Vagina (tissue), 2 donors: ENCODE measurements at regions not wholly inside any gene's neighbourhood (a gene's known extent, or its start where the extent isn't known, plus 50 kb on each side); places are given as distances from the start of the nearest gene placed in this dataset.

ENCODE experiments used
- DNase-seq, 2 donors: peaks; one replicate each; pipeline ENCODE4 v3.0.0-alpha.2; 2017; ENCODE audit errors: extremely low spot score in 2 of 2
- H3K27ac ChIP-seq: fragments of 200-600 bp; sonication (generic); one replicate; pipeline ENCODE4 v1.5.1; 2019
- H3K27me3 ChIP-seq: fragments of 200-600 bp; sonication (generic); one replicate; pipeline ENCODE4 v1.5.1; 2019
- H3K36me3 ChIP-seq, 2 donors: fragments of 200-600 bp; sonication (generic); one replicate each; pipeline ENCODE4 v1.5.1; 2017 to 2019
- H3K4me1 ChIP-seq: fragments of 200-600 bp; sonication (generic); one replicate; pipeline ENCODE4 v1.5.1; 2019
- H3K4me3 ChIP-seq, 2 donors: fragments of 200-600 bp; sonication (generic); 1 replicate in 1 of 2; 2 replicates in 1 of 2; pipeline ENCODE4 v1.5.1; 2016 to 2019
- H3K9me3 ChIP-seq: fragments of 200-600 bp; sonication (generic); one replicate; pipeline ENCODE4 v1.5.1; 2019
- CTCF ChIP-seq, 3 experiments: fragments of 450-650 bp in 2 of 3; fragments of 200-600 bp in 1 of 3; sonication (generic) in 1 of 3; IDR thresholded peaks; one replicate each; pipeline ENCODE4 v1.5.1; 2017 to 2019; ENCODE audit warnings: antibody characterized with exemption in 3 of 3, mild to moderate bottlenecking in 2 of 3, moderate library complexity in 2 of 3
- POLR2A ChIP-seq, 2 donors: fragments of 450-650 bp; IDR thresholded peaks; one replicate each; pipeline ENCODE4 v1.6.1; 2017; ENCODE audit warnings: antibody characterized with exemption in 2 of 2, mild to moderate bottlenecking in 2 of 2, moderate library complexity in 2 of 2
- POLR2AphosphoS5 ChIP-seq, 2 donors: sonication (generic); formaldehyde crosslinking; IDR thresholded peaks; one replicate each; pipeline ENCODE4 v1.9.0; 2017; ENCODE audit warnings: antibody characterized with exemption in 2 of 2, mild to moderate bottlenecking in 2 of 2, low read depth in 1 of 2; ENCODE audit not compliant: insufficient read depth in 1 of 2
- intact Hi-C: fragments of 100-400 bp; cut with DNase I; formaldehyde crosslinking; loops from one replicate; pipeline ENCODE4 v1.15.1; 2023

- no peak for TF ChIP-seq CTCF (IDR thresholded peaks at IDR 0.05)
- TF ChIP-seq POLR2AphosphoS5 (IDR thresholded peaks at IDR 0.05; ENCODE audit: insufficient read depth in 1 of 2, low read depth in 1 of 2), result no peak
- TF ChIP-seq POLR2A (IDR thresholded peaks at IDR 0.05), result no peak
- no peaks in the 10 kb centered on the region for H3K27me3 ChIP-seq
- DNase-seq, result no peak
- H3K4me3 ChIP-seq, result no peak overlapping the region
- H3K4me1 ChIP-seq, result no peaks in the 10 kb centered on the region
- H3K9me3 ChIP-seq, result no peaks in the 10 kb centered on the region
- intact Hi-C loops, result no loop called here
- H3K36me3 ChIP-seq, result no peaks in the 10 kb centered on the region
- H3K27ac ChIP-seq, result no peak overlapping the region
These were observed 412.1 kb upstream of the NFIA start for GRCh38 chr1:60670302-60670701.

DNA sequence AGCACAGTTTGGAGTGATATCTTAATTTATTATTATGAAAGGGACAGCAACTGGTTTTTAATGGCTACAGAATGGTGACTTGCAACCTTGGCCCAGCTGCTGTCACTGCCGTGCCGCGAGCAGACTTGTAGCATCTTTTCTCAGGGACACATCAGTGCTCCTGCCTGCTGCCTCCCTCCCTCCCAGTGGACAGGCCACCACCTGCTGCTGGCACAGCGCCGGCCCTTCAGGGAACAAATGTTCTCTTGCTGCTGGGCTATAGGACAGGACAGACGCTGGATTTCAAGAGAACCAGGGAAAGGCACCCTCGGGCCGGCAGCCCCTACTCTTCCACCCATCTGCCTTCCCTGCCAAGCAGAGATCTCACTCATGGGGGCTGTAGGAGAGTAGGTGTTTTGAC, 413.8 kb upstream of the NFIA start:
- Histone ChIP-seq H3K27ac (no peak overlapping the region), H3K27me3 (no peaks in the 10 kb centered on the region), H3K4me3 (no peak overlapping the region), H3K36me3 (no peaks in the 10 kb centered on the region), H3K9me3 (no peaks in the 10 kb centered on the region), H3K4me1 (no peaks in the 10 kb centered on the region)
- intact Hi-C loops, result no loop called here
- no peak for DNase-seq
- TF ChIP-seq POLR2AphosphoS5 (IDR thresholded peaks at IDR 0.05; ENCODE audit: insufficient read depth in 1 of 2, low read depth in 1 of 2) (no peak), POLR2A (IDR thresholded peaks at IDR 0.05) (no peak), CTCF (IDR thresholded peaks at IDR 0.05) (no peak)

DNA sequence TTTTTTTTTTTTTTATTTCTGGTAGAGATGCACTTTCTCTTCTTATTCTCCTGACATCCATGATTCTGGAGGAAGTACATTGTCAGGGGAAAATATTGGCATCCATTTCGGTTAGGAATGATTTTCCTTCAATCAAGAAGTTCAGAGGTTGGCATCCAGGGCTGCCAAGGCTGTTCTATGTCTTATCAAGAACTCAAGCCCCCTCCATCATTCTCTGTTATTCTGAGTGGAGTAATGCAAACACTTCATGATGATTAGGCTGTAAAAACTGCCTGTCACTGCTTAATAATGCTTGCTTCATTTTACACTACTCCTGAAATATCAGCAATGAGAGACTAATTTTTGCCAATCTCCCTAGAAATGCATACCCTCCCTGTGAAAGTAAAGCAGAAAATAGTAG, 417.1 kb upstream of the NFIA start:
- DNase-seq, result no peak
- no peaks in the 10 kb centered on the region for H3K4me1 ChIP-seq
- no peak overlapping the region for H3K27ac ChIP-seq

GRCh38 chr1:60664086-60664625, 418.2 kb upstream of the NFIA start:
- no peak for TF ChIP-seq POLR2AphosphoS5 (IDR thresholded peaks at IDR 0.05; ENCODE audit: insufficient read depth in 1 of 2, low read depth in 1 of 2)
- TF ChIP-seq CTCF (IDR thresholded peaks at IDR 0.05), result no peak
- TF ChIP-seq POLR2A (IDR thresholded peaks at IDR 0.05), result no peak
- Histone ChIP-seq H3K27ac (no peak overlapping the region), H3K9me3 (no peaks in the 10 kb centered on the region), H3K4me3 (no peak overlapping the region), H3K27me3 (no peaks in the 10 kb centered on the region), H3K4me1 (no peaks in the 10 kb centered on the region), H3K36me3 (no peaks in the 10 kb centered on the region)
- intact Hi-C loops, result no loop called here
- no peak for DNase-seq

More for the DNA sequence above, 417.1 kb upstream of the NFIA start:
- no peak overlapping the region for H3K4me3 ChIP-seq
- TF ChIP-seq CTCF (IDR thresholded peaks at IDR 0.05), result no peak
- no peak for TF ChIP-seq POLR2A (IDR thresholded peaks at IDR 0.05)
- no peak for TF ChIP-seq POLR2AphosphoS5 (IDR thresholded peaks at IDR 0.05; ENCODE audit: insufficient read depth in 1 of 2, low read depth in 1 of 2)
- H3K27me3 ChIP-seq, result no peaks in the 10 kb centered on the region
- intact Hi-C loops, result no loop called here
- H3K9me3 ChIP-seq, result no peaks in the 10 kb centered on the region
- no peaks in the 10 kb centered on the region for H3K36me3 ChIP-seq

DNA sequence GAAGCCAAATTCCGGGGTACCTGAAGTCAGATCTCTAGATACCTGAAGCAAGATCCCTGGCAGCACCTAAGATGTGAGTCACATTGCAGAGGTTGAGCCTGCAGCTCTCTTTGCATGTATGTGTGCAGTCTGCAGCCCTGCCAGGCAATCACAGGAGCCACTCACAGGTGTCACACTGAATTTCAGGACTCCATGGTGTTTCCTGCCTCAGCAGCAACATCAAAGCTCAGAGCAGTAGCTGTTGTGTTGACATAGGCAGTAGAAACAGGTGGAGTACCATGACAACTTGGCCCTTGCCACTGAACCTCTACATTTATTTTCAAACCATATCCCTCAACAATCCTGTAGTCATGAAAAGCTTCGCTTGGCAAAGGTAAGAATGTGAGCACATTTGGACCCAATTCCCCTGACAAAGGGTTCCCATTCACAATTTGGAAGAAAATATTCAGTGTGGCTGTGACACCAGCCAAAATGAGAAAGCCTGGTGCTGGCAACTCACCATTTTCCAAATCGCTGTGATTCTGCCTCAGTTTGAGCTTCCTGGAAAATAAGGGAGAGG, 419.8 kb upstream of the NFIA start:
- DNase-seq, result no peak
- H3K4me1 ChIP-seq, result no peaks in the 10 kb centered on the region
- no peak overlapping the region for H3K27ac ChIP-seq
- no peaks in the 10 kb centered on the region for H3K9me3 ChIP-seq
- no peak overlapping the region for H3K4me3 ChIP-seq
- H3K36me3 ChIP-seq, result no peaks in the 10 kb centered on the region
- H3K27me3 ChIP-seq, result no peaks in the 10 kb centered on the region
- intact Hi-C loops, result no loop called here
- TF ChIP-seq CTCF (IDR thresholded peaks at IDR 0.05), result no peak
- no peak for TF ChIP-seq POLR2AphosphoS5 (IDR thresholded peaks at IDR 0.05; ENCODE audit: insufficient read depth in 1 of 2, low read depth in 1 of 2)
- TF ChIP-seq POLR2A (IDR thresholded peaks at IDR 0.05), result no peak
